ENCODE measurements at regions not wholly inside any gene's neighbourhood (a gene's known extent, or its start where the extent isn't known, plus 50 kb on each side); places are given as distances from the start of the nearest gene placed in this dataset.

DNA sequence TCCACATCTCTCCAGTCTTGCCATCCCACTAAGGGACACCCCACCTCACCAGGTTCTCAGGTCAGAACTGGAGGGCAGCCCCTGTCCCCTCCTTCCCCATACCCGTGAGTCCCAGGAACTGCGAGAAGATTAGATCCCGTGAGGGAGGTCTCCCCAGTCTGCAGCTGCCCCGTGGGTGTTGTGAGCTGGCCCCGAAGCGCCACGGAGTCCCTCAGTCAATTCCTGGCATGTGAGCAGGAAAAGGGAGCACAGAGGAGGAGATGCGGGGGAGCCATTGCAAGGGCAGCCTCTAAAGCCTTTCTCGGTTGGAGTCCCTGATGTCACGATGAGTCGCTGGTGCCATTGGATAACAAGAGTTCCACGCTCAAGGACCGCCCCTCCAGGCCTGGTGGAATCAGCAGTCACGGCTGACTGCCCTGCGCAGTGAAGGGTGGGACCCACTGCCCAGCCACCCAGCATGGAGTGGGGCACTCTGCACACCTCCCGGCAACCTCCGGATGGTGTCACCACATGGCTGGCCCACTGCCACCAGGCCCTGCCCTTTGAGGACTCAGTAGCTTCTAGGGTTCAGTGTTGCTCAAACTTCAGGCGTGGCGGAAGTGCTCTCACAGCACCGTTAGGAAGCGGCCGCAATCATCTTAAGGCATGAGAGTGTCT is 434.9 kb upstream of the MYT1L start:
- no peak for TF ChIP-seq EZH2 (IDR thresholded peaks at IDR 0.05; ENCODE audit: low read length, missing control alignments)
- TF ChIP-seq, protein P1, sequence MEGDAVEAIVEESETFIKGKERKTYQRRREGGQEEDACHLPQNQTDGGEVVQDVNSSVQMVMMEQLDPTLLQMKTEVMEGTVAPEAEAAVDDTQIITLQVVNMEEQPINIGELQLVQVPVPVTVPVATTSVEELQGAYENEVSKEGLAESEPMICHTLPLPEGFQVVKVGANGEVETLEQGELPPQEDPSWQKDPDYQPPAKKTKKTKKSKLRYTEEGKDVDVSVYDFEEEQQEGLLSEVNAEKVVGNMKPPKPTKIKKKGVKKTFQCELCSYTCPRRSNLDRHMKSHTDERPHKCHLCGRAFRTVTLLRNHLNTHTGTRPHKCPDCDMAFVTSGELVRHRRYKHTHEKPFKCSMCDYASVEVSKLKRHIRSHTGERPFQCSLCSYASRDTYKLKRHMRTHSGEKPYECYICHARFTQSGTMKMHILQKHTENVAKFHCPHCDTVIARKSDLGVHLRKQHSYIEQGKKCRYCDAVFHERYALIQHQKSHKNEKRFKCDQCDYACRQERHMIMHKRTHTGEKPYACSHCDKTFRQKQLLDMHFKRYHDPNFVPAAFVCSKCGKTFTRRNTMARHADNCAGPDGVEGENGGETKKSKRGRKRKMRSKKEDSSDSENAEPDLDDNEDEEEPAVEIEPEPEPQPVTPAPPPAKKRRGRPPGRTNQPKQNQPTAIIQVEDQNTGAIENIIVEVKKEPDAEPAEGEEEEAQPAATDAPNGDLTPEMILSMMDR (conservative IDR thresholded peaks at IDR 0.05 in 1 of 2, IDR thresholded peaks at IDR 0.05 in 1 of 2; ENCODE audit: low read depth in 1 of 2, low read length in 2 of 2) = no peak

All from fibroblast of lung (primary cell).